Left ventricle myocardium superior (tissue), 1 donor: ENCODE measurements at regions not wholly inside any gene's neighbourhood (a gene's known extent, or its start where the extent isn't known, plus 50 kb on each side); places are given as distances from the start of the nearest gene placed in this dataset.
"Not testable (repeated sequence)": the region's sequence is repeated elsewhere in the genome, so short reads cannot be mapped to it uniquely, and the experiment has no call there.

Experiments
- ATAC-seq: fragments of 200-7000 bp; cut with Tn5 transposase; one replicate; pipeline ENCODE4 v1.9.1; 2020; ENCODE audit warnings: mild to moderate bottlenecking, moderate library complexity
- DNase-seq: peaks from one replicate; pipeline ENCODE4 v3.0.0-alpha.2; 2020
- intact Hi-C: fragments of 100-400 bp; cut with micrococcal nuclease; formaldehyde crosslinking; loops from one replicate; pipeline ENCODE4 v1.11.0; 2022
- donor health status: DM: no; HTN: yes; CAD: no; lungs with severe emphysema.

GRCh38 chr20:60092729-60093128 lies 134.5 kb downstream of the CDH26 start:
- ATAC-seq: no peak
- intact Hi-C loops: no loop called here
- DNase-seq: no peak

GRCh38 chr20:60095456-60095855 lies 137.2 kb downstream of the CDH26 start:
- intact Hi-C loops: no loop called here
- no peak for DNase-seq
- ATAC-seq: peak; percentile 81

GRCh38 chr20:60096166-60096565 lies 137.9 kb downstream of the CDH26 start:
- ATAC-seq: no peak
- intact Hi-C loops: no loop called here
- no peak for DNase-seq

GRCh38 chr20:60097285-60097684 lies 139.1 kb downstream of the CDH26 start:
- intact Hi-C loops: no loop called here
- no peak for ATAC-seq

GRCh38 chr20:60100780-60101179 lies 142.6 kb downstream of the CDH26 start:
- ATAC-seq (no peak), DNase-seq (no peak)
- intact Hi-C loops: no loop called here

More at GRCh38 chr20:60097285-60097684, 139.1 kb downstream of the CDH26 start:
- no peak for DNase-seq

DNA sequence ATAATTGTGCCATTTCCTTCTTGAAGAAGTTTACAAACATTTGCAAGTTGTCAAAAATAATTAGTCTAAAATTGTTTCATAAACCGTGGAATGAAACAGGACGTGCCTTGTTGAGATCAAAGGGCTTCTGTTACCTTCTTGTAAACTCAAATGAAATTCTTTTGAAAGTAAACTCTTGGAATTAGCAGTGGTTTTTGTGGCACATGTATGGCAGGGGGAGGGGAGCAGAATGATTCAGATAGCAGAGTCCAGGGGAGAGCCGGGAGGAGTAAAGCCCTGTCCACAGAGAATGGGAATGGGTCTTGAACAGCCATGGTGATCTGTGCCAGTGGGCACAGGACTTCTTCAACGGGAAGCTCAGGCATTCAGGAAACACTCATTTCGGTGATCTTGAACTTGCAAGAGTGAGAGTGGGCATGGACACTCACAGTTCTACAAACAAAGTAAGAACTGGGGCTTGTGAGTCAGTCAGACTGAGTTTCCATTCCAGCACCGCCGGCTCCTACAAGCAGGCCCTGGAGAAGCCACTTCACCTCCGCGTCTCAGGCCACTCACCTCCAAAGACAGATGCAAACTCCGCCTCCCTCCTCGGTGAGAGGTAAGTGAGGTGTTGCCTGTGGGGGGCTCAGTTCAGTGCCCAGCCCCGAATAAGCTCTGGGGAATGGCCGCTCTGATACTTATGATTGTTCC lies 143.1 kb downstream of the CDH26 start:
- DNase-seq: no peak
- intact Hi-C loops: no loop called here
- no peak for ATAC-seq

DNA sequence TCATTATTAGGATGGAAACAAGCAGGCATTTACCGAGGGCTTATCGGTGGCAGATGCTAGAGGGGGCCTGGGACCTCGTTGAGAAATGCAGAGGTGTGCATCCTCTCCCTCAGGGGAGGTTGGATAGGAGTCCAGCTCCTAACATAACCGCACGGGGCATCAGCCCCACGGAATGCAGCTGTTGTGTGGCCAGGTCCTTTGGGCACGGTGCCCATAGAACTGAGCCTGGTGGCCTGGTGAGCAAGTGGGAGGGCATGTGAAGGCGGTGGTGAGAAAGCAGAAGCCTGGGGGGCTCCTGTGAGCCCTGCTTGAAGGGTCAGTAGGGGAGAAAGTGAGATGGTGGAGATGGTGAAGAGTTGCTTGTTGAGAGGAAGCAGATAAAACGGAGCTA lies 143.7 kb downstream of the CDH26 start:
- intact Hi-C loops: no loop called here
- peak; percentile 21 for ATAC-seq
- no peak for DNase-seq

DNA sequence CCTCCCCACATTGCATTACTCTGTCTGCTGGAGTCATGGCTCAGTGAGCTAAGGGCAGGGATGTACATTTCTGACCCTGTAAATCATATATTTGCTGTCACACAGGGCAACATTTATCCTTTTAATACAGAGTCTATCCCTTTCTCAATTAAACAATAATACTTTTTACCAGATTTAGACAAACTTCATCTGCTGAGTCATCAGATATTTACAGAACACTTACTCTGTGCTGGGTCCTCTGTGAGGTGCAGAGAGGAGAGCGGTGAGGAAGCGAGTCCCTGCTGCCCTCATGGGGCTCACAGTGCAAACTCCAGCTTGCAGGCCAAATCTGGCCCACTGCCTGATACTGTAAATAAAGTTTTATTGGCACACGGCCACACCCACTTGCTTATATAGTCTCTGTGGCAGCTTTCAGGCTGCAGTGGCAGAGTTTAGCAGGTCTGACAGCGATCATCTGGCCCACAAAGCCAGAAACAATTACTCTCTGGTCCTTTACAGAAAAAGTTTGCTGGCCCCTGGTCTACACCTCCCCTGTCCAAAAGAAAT lies 144.5 kb downstream of the CDH26 start:
- no peak for ATAC-seq
- intact Hi-C loops: no loop called here
- DNase-seq: no peak

DNA sequence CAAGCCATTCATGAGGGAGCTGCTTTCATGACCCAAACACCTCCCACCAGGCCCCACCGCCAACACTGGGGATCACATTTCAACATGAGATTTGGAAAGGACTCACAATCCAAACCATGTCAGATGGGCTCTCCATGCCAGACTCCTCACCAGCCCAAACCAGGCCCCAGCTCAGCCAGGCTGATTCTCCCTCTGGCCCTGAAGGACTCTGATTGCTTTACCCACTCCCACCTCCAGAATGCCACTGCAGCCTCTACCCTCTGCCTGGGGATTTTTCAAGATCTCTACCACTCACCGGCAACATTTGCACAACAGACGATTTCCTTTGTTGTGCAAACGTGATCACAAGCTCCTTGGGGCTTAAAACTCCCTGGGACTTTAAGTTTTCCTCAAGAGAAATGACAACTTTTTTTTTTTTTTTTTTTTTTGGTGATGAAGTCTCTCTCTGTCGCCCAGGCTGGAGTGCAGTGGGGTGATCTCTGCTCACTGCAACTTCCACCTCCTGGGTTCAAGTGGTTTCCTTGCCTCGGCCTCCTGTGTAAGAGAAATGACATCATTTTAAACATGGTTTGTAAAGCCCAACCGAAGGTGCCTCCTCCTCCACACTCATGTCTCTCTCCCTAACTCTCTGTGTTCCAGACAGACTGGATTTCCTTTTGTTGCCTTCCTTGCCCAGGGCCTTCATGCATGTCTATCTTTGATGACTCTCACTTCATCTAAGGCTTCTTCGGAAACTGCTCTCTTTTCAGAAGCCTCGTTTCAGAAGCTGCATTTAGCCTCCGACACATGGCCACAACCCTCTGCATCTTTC lies 147.0 kb downstream of the CDH26 start:
- DNase-seq (no peak), ATAC-seq (no peak)
- intact Hi-C loops: no loop called here

GRCh38 chr20:60106186-60106585 lies 148.0 kb downstream of the CDH26 start:
- intact Hi-C loops, ATAC-seq, DNase-seq: not testable (repeated sequence)

DNA sequence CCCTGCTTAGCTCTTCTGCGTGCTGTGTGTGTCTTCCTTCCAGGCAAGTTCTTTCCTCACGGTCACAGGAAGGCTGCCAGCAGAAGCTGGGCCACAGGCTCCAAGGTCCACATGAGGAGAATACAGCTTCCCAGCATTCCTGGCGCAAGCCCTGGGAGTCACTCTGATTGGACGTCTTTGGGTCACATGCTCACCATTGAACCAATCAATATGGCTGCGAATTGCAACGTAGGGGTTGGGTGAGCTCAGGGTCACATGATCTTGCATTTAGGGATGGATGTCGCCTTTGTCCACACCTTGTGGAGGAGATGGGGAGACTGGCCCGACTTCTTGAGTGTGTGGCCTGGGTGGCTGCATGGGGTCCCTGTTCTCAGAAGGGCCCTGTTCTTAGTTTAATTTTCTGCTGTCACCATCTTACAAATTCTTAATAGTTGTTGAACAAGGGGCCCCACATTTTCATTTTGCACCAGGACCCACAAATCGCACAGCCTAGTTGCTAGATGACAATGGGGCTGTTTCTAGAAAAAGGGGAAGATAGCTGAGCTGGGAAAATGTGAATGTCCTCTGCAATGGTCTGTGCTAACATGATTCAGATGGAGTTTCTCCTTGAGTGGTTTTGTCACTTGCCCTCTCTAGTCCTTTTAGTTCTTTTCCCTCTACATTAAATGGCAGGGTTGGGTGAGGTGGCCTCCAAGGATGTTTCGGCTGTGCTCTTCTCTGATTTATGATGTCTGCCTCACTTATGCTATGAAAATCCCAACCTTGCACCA lies 149.6 kb downstream of the CDH26 start:
- no peak for ATAC-seq
- intact Hi-C loops: no loop called here
- no peak for DNase-seq

GRCh38 chr20:60108397-60108796 lies 150.2 kb downstream of the CDH26 start:
- ATAC-seq (no peak), DNase-seq (no peak)
- intact Hi-C loops: no loop called here

GRCh38 chr20:60113024-60113724 lies 155.0 kb downstream of the CDH26 start:
- ATAC-seq (peak; percentile 46), DNase-seq (no peak)
- intact Hi-C loops: no loop called here

DNA sequence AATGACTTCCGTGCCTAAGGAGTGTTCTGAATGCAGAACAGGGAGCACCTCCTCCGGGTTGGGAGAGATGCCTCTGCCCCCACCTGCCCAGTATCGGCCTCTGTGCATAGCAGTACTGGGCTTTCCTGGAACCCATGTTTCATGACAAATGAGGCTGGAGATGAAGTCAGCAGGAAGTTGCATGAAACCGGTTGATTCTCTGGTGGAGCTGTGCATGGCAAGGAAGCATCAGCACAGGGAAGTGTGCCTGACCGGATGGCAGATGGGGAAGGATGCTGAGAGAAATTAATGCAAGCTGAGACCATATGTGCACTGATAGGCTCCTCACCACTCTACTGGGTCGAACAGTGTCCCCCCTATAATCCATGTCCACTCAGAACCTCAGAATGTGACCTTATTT lies 155.5 kb downstream of the CDH26 start:
- intact Hi-C loops: no loop called here
- DNase-seq: no peak
- peak; percentile 43 for ATAC-seq

DNA sequence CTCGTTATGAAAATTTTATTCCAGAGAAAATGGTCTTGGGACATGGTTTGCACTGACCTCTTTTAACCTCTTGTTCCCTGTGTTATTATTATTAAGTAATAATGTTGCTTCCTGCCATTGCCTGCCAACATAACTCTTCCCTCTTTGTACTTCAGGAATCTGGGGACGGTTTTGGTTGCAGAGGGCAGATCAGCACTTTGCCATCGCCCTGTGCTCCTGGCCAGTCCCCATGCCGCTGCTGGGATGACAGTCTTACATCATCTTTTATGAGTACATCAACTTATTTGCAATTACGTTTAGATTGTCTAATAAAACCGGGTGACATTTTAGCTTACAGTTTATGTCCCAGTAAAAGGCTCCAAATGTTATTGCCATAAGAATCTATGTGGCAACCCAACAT lies 157.2 kb downstream of the CDH26 start:
- intact Hi-C loops: no loop called here
- ATAC-seq (peak; percentile 26), DNase-seq (no peak)

DNA sequence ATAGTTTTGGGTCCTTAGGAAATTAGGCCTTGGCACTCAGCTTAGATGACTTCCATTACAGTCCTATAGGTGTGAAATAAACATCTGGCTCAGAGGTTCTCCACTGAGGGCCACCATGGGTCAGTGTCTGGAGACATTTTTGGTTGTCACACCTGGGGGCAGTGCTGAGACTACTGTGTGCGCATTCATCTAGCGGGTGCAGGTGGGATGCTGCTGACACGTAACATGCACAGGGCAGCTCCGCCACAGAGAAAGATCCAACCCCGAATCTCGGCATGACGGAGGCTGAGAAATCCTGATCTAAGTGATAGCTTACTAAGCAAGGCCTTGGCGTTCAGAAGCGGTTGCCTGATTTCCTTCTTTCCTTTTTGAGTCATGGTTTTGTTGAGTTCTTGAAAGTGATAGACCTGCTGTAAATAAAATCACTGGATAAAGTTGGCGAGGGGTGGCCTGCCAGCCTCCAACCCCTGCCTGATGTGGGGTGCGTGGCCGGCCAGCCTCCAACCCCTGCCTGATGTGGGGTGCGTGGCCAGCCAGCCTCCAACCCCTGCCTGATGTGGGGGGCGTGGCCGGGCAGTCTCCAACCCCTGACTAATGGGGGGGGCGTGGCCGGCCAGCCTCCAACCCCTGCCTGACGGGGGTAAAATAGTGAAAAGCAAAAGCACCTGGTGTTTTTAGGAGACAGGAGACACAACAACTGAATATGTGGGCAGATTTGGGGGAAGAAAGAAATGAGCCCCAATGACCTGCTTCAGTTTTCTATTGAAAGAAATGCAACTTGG lies 158.1 kb downstream of the CDH26 start:
- intact Hi-C loops: no loop called here
- DNase-seq: no peak
- ATAC-seq: no peak

GRCh38 chr20:60117065-60117464 lies 158.8 kb downstream of the CDH26 start:
- ATAC-seq: peak; percentile 44
- intact Hi-C loops: no loop called here
- no peak for DNase-seq

DNA sequence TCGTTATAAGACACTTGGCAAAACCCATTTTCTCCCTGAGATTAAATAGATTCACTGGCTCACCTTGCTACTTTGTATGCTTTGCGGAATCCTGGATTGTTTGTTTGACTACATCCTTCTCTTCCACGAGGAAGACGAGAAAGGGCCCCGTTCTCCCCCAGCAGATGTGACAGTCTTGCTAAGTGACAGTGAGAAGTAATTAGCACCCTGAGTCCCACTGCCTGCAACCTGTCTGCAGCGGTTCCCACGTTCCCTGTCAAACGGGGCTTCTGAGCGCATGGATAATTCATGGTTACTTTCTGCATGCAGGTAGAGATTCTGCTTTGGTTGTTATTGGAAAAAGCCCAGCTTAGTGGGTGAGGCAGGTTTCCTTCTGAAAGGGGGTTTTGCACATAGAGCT lies 163.7 kb downstream of the CDH26 start:
- intact Hi-C loops: no loop called here
- no peak for DNase-seq
- ATAC-seq: no peak

DNA sequence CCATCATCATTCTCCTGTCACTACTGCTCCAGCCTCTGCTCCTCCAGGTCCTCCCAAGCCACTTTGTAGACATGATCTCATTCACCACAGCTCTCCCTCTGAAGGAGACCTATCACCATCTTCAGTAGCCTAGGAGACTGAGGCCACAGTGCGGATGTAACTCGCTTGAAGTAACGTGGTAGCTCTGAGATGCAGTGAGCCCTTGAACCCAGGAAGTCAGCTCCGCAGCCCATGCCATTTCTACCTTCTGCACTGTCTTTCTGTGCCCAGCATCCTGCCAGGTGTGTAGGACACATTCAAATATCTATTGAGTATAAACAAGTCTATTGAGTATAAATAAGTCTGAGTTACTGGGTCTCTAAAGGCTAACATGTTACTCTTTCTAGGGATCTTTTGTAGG lies 164.4 kb downstream of the CDH26 start:
- DNase-seq (no peak), ATAC-seq (no peak)
- intact Hi-C loops: no loop called here
